CD14-positive monocyte (primary cell): ENCODE measurements at regions not wholly inside any gene's neighbourhood (a gene's known extent, or its start where the extent isn't known, plus 50 kb on each side); places are given as distances from the start of the nearest gene placed in this dataset.

Experiments
- DNase-seq, 3 donors: peaks; one replicate each; pipeline ENCODE4 v3.0.0-alpha.2; 2011 to 2022
- H2AFZ ChIP-seq: 2 replicates; pipeline ENCODE4 v1.6.0; 2012; ENCODE audit warnings: mild to moderate bottlenecking, low read depth, low read length, inconsistent platforms; ENCODE audit not compliant: insufficient read depth, poor library complexity, severe bottlenecking
- H3K27ac ChIP-seq, 2 donors: 1 replicate in 1 of 2; 2 replicates in 1 of 2; pipeline ENCODE4 v1.5.1; 2012 to 2013; ENCODE audit warnings: low read length in 2 of 2, control low read depth in 1 of 2, inconsistent platforms in 1 of 2, low read depth in 1 of 2, mild to moderate bottlenecking in 1 of 2
- H3K27me3 ChIP-seq, 2 donors: one replicate each; pipeline versions ENCODE4 v1.6.0 to v1.6.1; 2011 to 2013; ENCODE audit warnings: low read length in 2 of 2; ENCODE audit not compliant: control insufficient read depth in 2 of 2, insufficient read depth in 2 of 2
- H3K36me3 ChIP-seq, 2 donors: replicated peaks in 1 of 2; 1 replicate in 1 of 2; 2 replicates in 1 of 2; pipeline versions ENCODE4 v1.5.1 to v1.6.1; 2012 to 2013; ENCODE audit warnings: low read length in 2 of 2, control low read depth in 1 of 2, inconsistent platforms in 1 of 2, mild to moderate bottlenecking in 1 of 2; ENCODE audit not compliant: insufficient read depth in 2 of 2, control insufficient read depth in 1 of 2
- H3K4me1 ChIP-seq, 2 donors: 1 replicate in 1 of 2; 2 replicates in 1 of 2; pipeline versions ENCODE4 v1.5.1 to v1.6.1; 2012 to 2013; ENCODE audit warnings: low read length in 2 of 2, control low read depth in 1 of 2, inconsistent platforms in 1 of 2, mild to moderate bottlenecking in 1 of 2, moderate library complexity in 1 of 2; ENCODE audit not compliant: insufficient read depth in 2 of 2, control insufficient read depth in 1 of 2
- H3K4me2 ChIP-seq: replicated peaks from 2 replicates; pipeline ENCODE3; 2012; ENCODE audit warnings: low read length, moderate library complexity, mild to moderate bottlenecking; ENCODE audit not compliant: poor library complexity, severe bottlenecking; ENCODE audit errors: extremely low read depth
- H3K4me3 ChIP-seq, 3 experiments: fragments of 200-600 bp in 1 of 3; sonication (generic) in 1 of 3; replicated peaks in 1 of 3; 1 replicate in 2 of 3; 2 replicates in 1 of 3; pipeline ENCODE4 v1.5.1; 2011 to 2013; ENCODE audit warnings: low read length in 3 of 3, mild to moderate bottlenecking in 3 of 3, control low read depth in 2 of 3, low read depth in 2 of 3, inconsistent platforms in 1 of 3, moderate library complexity in 1 of 3
- H3K79me2 ChIP-seq: 2 replicates; pipeline ENCODE4 v1.6.0; 2012; ENCODE audit warnings: mild to moderate bottlenecking, control low read depth, inconsistent platforms, low read length, moderate library complexity; ENCODE audit not compliant: insufficient read depth
- H3K9ac ChIP-seq: 2 replicates; pipeline ENCODE4 v1.6.0; 2017; ENCODE audit warnings: low read length, mild to moderate bottlenecking; ENCODE audit not compliant: insufficient read depth, poor library complexity, severe bottlenecking
- H3K9me3 ChIP-seq, 2 donors: replicated peaks in 1 of 2; 1 replicate in 1 of 2; 2 replicates in 1 of 2; pipeline versions ENCODE4 v1.5.1 to v1.6.1; 2012 to 2013; ENCODE audit warnings: low read length in 2 of 2, control low read depth in 1 of 2; ENCODE audit not compliant: control insufficient read depth in 1 of 2, insufficient read depth in 1 of 2
- H4K20me1 ChIP-seq: 2 replicates; pipeline ENCODE4 v1.6.0; 2012; ENCODE audit warnings: mild to moderate bottlenecking, low read length, control low read depth, moderate library complexity; ENCODE audit not compliant: insufficient read depth
- H3K27ac Mint-ChIP-seq, 7 donors: one replicate each; pipeline ENCODE4 v1.8.0; 2020; ENCODE audit warnings: mild to moderate bottlenecking in 7 of 7, mixed read lengths in 7 of 7, moderate library complexity in 6 of 7, inconsistent platforms in 2 of 7
- H3K27me3 Mint-ChIP-seq, 3 donors: one replicate each; pipeline ENCODE4 v1.8.0; 2021 to 2022; ENCODE audit warnings: low read depth in 3 of 3, mild to moderate bottlenecking in 3 of 3, mixed read lengths in 3 of 3, moderate library complexity in 3 of 3, inconsistent platforms in 1 of 3
- H3K36me3 Mint-ChIP-seq, 2 donors: one replicate each; pipeline ENCODE4 v1.8.0; 2020; ENCODE audit warnings: mixed read lengths in 2 of 2, inconsistent platforms in 1 of 2, mild to moderate bottlenecking in 1 of 2
- H3K4me1 Mint-ChIP-seq: one replicate; pipeline ENCODE4 v1.8.0; 2020; ENCODE audit warnings: mild to moderate bottlenecking, mixed read lengths
- H3K4me3 Mint-ChIP-seq, 2 donors: one replicate each; pipeline ENCODE4 v1.8.0; 2020; ENCODE audit warnings: mild to moderate bottlenecking in 2 of 2, mixed read lengths in 2 of 2, moderate library complexity in 1 of 2
- H3K9me3 Mint-ChIP-seq, 7 donors: one replicate each; pipeline ENCODE4 v1.8.0; 2020 to 2022; ENCODE audit warnings: mixed read lengths in 7 of 7, mild to moderate bottlenecking in 6 of 7, moderate library complexity in 6 of 7, inconsistent platforms in 2 of 7
- CTCF ChIP-seq: fragments of 200-600 bp; IDR thresholded peaks from one replicate; pipeline ENCODE4 v1.8.0; 2022; ENCODE audit warnings: antibody characterized with exemption, mild to moderate bottlenecking
- WGBS: methylation state at CpG from one replicate; pipeline ENCODE4 v1.1.5; 2013; ENCODE audit warnings: missing lambda C conversion rate; ENCODE audit not compliant: insufficient coverage; 5-methylcytosine and 5-hydroxymethylcytosine counted together
- intact Hi-C, 2 donors: fragments of 100-400 bp; cut with micrococcal nuclease; formaldehyde crosslinking; loops; one replicate each; pipeline versions ENCODE4 v1.15.0 to v1.15.1; 2023

GRCh38 chr9:100838857-100839256 lies 189.7 kb upstream of the PLPPR1 start:
- no peaks in the 10 kb centered on the region for H3K36me3 ChIP-seq
- H3K27me3 Mint-ChIP-seq, result peaks cover 2% of the 10 kb centered on the region in 3 donors
- H3K4me1 ChIP-seq, result no peaks in the 10 kb centered on the region
- no peak overlapping the region for H3K4me3 Mint-ChIP-seq
- H3K9me3 ChIP-seq, result no peaks in the 10 kb centered on the region
- peaks cover 0 to 1% (median 0%) of the 10 kb centered on the region in 7 donors for H3K9me3 Mint-ChIP-seq
- H2AFZ ChIP-seq, result no peak overlapping the region
- no peaks in the 10 kb centered on the region for H3K4me1 Mint-ChIP-seq
- no peak overlapping the region for H3K27ac ChIP-seq
- no peaks in the 10 kb centered on the region for H4K20me1 ChIP-seq
- no peaks in the 10 kb centered on the region for H3K36me3 Mint-ChIP-seq
- no peaks in the 10 kb centered on the region for H3K27me3 ChIP-seq
- H3K4me2 ChIP-seq, result no peak overlapping the region
- intact Hi-C loops, result no loop called here
- H3K27ac Mint-ChIP-seq, result no peak overlapping the region
- no peak overlapping the region for H3K9ac ChIP-seq
- TF ChIP-seq CTCF, result no peak
- no peaks in the 10 kb centered on the region for H3K79me2 ChIP-seq
- H3K4me3 ChIP-seq, result no peak overlapping the region
- 17% methylated on average over 1 of the region's 2 CpGs for WGBS
- no peak for DNase-seq

- H3K9me3 ChIP-seq, result no peaks in the 10 kb centered on the region
- Mint-ChIP-seq H3K9me3 (peaks cover 0 to 4% (median 0%) of the 10 kb centered on the region in 7 donors), H3K27me3 (peaks cover 0 to 3% (median 2%) of the 10 kb centered on the region in 3 donors), H3K4me3 (no peak overlapping the region), H3K36me3 (no peaks in the 10 kb centered on the region), H3K27ac (peak overlapping the region in 1 of 7 donors; percentile 11), H3K4me1 (no peaks in the 10 kb centered on the region)
- no peak overlapping the region for H2AFZ ChIP-seq
- H3K9ac ChIP-seq, result no peak overlapping the region
- H3K4me2 ChIP-seq, result no peak overlapping the region
- TF ChIP-seq CTCF, result no peak
- H3K4me1 ChIP-seq, result no peaks in the 10 kb centered on the region
- no peak for DNase-seq
- H3K4me3 ChIP-seq, result no peak overlapping the region
- no peaks in the 10 kb centered on the region for H4K20me1 ChIP-seq
- H3K27me3 ChIP-seq, result no peaks in the 10 kb centered on the region
- intact Hi-C loops, result no loop called here
- no peaks in the 10 kb centered on the region for H3K79me2 ChIP-seq
- H3K27ac ChIP-seq, result no peak overlapping the region
- no peaks in the 10 kb centered on the region for H3K36me3 ChIP-seq
Observed at GRCh38 chr9:100848726-100849125, 179.8 kb upstream of the PLPPR1 start.
